ENCODE measurements at regions not wholly inside any gene's neighbourhood (a gene's known extent, or its start where the extent isn't known, plus 50 kb on each side); places are given as distances from the start of the nearest gene placed in this dataset.

DNA sequence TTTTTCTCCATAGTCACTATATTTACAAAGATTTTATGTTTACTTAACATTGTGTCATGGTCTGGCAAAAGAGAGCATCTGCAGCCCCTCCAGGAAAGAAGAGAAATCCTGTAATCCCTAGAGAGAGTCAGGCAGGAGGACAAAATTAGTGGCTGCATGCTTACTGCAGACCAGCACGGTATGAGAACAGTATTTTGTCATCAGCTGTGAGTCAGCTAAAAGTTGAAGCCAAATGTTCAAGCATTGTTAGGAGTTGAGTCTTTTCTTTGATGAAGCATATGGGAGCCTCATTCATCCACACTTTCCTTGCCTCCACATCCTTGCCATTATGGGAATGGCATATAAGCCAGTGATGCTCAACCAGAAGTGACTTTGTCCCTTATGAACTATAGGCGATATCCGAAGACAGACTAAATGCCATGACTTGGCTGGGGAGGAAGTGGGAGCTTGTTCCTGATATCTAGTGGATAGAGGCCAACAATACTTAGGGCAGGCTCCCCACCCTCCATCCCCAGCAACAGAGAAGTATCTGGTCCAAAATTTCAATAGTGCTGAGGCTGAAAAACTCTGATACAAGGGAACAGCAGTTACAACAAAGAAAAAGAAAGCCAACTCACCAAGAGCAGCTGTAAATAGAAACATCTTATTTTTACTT lies 112.0 kb upstream of the OR5AK2 start:
- TF ChIP-seq, protein P1, sequence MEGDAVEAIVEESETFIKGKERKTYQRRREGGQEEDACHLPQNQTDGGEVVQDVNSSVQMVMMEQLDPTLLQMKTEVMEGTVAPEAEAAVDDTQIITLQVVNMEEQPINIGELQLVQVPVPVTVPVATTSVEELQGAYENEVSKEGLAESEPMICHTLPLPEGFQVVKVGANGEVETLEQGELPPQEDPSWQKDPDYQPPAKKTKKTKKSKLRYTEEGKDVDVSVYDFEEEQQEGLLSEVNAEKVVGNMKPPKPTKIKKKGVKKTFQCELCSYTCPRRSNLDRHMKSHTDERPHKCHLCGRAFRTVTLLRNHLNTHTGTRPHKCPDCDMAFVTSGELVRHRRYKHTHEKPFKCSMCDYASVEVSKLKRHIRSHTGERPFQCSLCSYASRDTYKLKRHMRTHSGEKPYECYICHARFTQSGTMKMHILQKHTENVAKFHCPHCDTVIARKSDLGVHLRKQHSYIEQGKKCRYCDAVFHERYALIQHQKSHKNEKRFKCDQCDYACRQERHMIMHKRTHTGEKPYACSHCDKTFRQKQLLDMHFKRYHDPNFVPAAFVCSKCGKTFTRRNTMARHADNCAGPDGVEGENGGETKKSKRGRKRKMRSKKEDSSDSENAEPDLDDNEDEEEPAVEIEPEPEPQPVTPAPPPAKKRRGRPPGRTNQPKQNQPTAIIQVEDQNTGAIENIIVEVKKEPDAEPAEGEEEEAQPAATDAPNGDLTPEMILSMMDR (IDR thresholded peaks at IDR 0.05): no peak
- no peak for TF ChIP-seq POLR2A (IDR thresholded peaks at IDR 0.05)

All from prostate gland (tissue), 2 donors.